Naive B cell (primary cell): ENCODE measurements at regions not wholly inside any gene's neighbourhood (a gene's known extent, or its start where the extent isn't known, plus 50 kb on each side); places are given as distances from the start of the nearest gene placed in this dataset.

Experiments used
- ATAC-seq, 2 donors: fragments of 150-1000 bp; cut with Tn5 transposase; 2 replicates each; pipeline ENCODE4 v1.10.0; 2021; ENCODE audit warnings: low read depth in 2 of 2, mild to moderate bottlenecking in 2 of 2, moderate library complexity in 2 of 2
- DNase-seq: peaks from one replicate; pipeline ENCODE4 v3.0.0; 2022
- H3K27ac Mint-ChIP-seq, 6 donors: one replicate each; pipeline ENCODE4 v1.8.0; 2020 to 2022; ENCODE audit warnings: mild to moderate bottlenecking in 6 of 6, mixed read lengths in 6 of 6, moderate library complexity in 5 of 6, inconsistent platforms in 2 of 6
- H3K27me3 Mint-ChIP-seq, 3 donors: one replicate each; pipeline ENCODE4 v1.8.0; 2021 to 2022; ENCODE audit warnings: mixed read lengths in 3 of 3, mild to moderate bottlenecking in 1 of 3
- H3K36me3 Mint-ChIP-seq, 2 donors: one replicate each; pipeline ENCODE4 v1.8.0; 2020 to 2022; ENCODE audit warnings: mixed read lengths in 2 of 2, inconsistent platforms in 1 of 2, mild to moderate bottlenecking in 1 of 2
- H3K4me1 Mint-ChIP-seq, 3 donors: one replicate each; pipeline ENCODE4 v1.8.0; 2020 to 2022; ENCODE audit warnings: mixed read lengths in 3 of 3, inconsistent platforms in 1 of 3, mild to moderate bottlenecking in 1 of 3, moderate library complexity in 1 of 3
- H3K4me3 Mint-ChIP-seq, 8 donors: one replicate each; pipeline ENCODE4 v1.8.0; 2020 to 2022; ENCODE audit warnings: mild to moderate bottlenecking in 8 of 8, mixed read lengths in 8 of 8, moderate library complexity in 8 of 8, inconsistent platforms in 2 of 8
- H3K9me3 Mint-ChIP-seq, 7 donors: one replicate each; pipeline ENCODE4 v1.8.0; 2020 to 2022; ENCODE audit warnings: mixed read lengths in 7 of 7, mild to moderate bottlenecking in 5 of 7, inconsistent platforms in 2 of 7, moderate library complexity in 1 of 7

GRCh38 chr1:190540366-190540765 lies 62.7 kb upstream of the BRINP3 start:
- no peak overlapping the region for H3K4me3 Mint-ChIP-seq
- ATAC-seq (no peak), DNase-seq (no peak)
- no peaks in the 10 kb centered on the region for H3K4me1 Mint-ChIP-seq
- peaks cover 0 to 2% (median 0%) of the 10 kb centered on the region in 7 donors for H3K9me3 Mint-ChIP-seq
- H3K27me3 Mint-ChIP-seq = no peaks in the 10 kb centered on the region
- no peak overlapping the region for H3K27ac Mint-ChIP-seq
- no peaks in the 10 kb centered on the region for H3K36me3 Mint-ChIP-seq

- H3K36me3 Mint-ChIP-seq = no peaks in the 10 kb centered on the region
- H3K9me3 Mint-ChIP-seq = peaks cover 0 to 12% (median 2%) of the 10 kb centered on the region in 7 donors
- H3K27me3 Mint-ChIP-seq = no peaks in the 10 kb centered on the region
- no peak for ATAC-seq
- no peak for DNase-seq
- H3K4me1 Mint-ChIP-seq = no peaks in the 10 kb centered on the region
- H3K27ac Mint-ChIP-seq = no peak overlapping the region
- H3K4me3 Mint-ChIP-seq = no peak overlapping the region
These were observed 74.0 kb upstream of the BRINP3 start for GRCh38 chr1:190551638-190552037.

- Mint-ChIP-seq H3K4me3 (no peak overlapping the region), H3K9me3 (peaks cover 0 to 17% (median 2%) of the 10 kb centered on the region in 7 donors), H3K36me3 (no peaks in the 10 kb centered on the region), H3K4me1 (no peaks in the 10 kb centered on the region), H3K27ac (no peak overlapping the region), H3K27me3 (no peaks in the 10 kb centered on the region)
- DNase-seq (no peak), ATAC-seq (no peak)
These were observed 82.6 kb upstream of the BRINP3 start for GRCh38 chr1:190560161-190560681.

- Mint-ChIP-seq H3K9me3 (peaks cover 0 to 17% (median 2%) of the 10 kb centered on the region in 7 donors), H3K36me3 (no peaks in the 10 kb centered on the region), H3K4me3 (no peak overlapping the region), H3K27ac (no peak overlapping the region), H3K4me1 (no peaks in the 10 kb centered on the region), H3K27me3 (no peaks in the 10 kb centered on the region)
- DNase-seq (no peak), ATAC-seq (no peak)
These were observed 85.6 kb upstream of the BRINP3 start for GRCh38 chr1:190563230-190563629.

GRCh38 chr1:190564117-190564516 lies 86.5 kb upstream of the BRINP3 start:
- Mint-ChIP-seq H3K4me1 (no peaks in the 10 kb centered on the region), H3K36me3 (no peaks in the 10 kb centered on the region), H3K27ac (peak overlapping the region in 1 of 6 donors; percentile 30), H3K4me3 (no peak overlapping the region), H3K9me3 (peaks cover 0 to 21% (median 0%) of the 10 kb centered on the region in 7 donors), H3K27me3 (no peaks in the 10 kb centered on the region)
- no peak for DNase-seq
- ATAC-seq = no peak

- ATAC-seq (no peak), DNase-seq (no peak)
- Mint-ChIP-seq H3K9me3 (peaks cover 0 to 9% (median 1%) of the 10 kb centered on the region in 7 donors), H3K27ac (no peak overlapping the region), H3K4me3 (no peak overlapping the region), H3K27me3 (no peaks in the 10 kb centered on the region), H3K4me1 (no peaks in the 10 kb centered on the region), H3K36me3 (no peaks in the 10 kb centered on the region)
These were observed 100.4 kb upstream of the BRINP3 start for GRCh38 chr1:190578017-190578416.

- Mint-ChIP-seq H3K9me3 (peaks cover 0 to 9% (median 1%) of the 10 kb centered on the region in 7 donors), H3K4me1 (no peaks in the 10 kb centered on the region), H3K36me3 (no peaks in the 10 kb centered on the region), H3K27me3 (no peaks in the 10 kb centered on the region), H3K4me3 (no peak overlapping the region), H3K27ac (no peak overlapping the region)
- ATAC-seq = no peak
- DNase-seq = no peak
These were observed 100.9 kb upstream of the BRINP3 start for GRCh38 chr1:190578526-190578925.

- Mint-ChIP-seq H3K9me3 (peaks cover 0 to 5% (median 0%) of the 10 kb centered on the region in 7 donors), H3K4me1 (no peaks in the 10 kb centered on the region), H3K36me3 (no peaks in the 10 kb centered on the region), H3K27me3 (no peaks in the 10 kb centered on the region), H3K4me3 (no peak overlapping the region), H3K27ac (no peak overlapping the region)
- no peak for ATAC-seq
- no peak for DNase-seq
These were observed 102.0 kb upstream of the BRINP3 start for GRCh38 chr1:190579552-190580193.

GRCh38 chr1:190583862-190584261 lies 106.2 kb upstream of the BRINP3 start:
- Mint-ChIP-seq H3K9me3 (no peaks in the 10 kb centered on the region), H3K4me3 (no peak overlapping the region), H3K27ac (no peak overlapping the region), H3K36me3 (no peaks in the 10 kb centered on the region), H3K27me3 (no peaks in the 10 kb centered on the region), H3K4me1 (no peaks in the 10 kb centered on the region)
- ATAC-seq = no peak
- DNase-seq = no peak

- Mint-ChIP-seq H3K36me3 (no peaks in the 10 kb centered on the region), H3K27me3 (no peaks in the 10 kb centered on the region), H3K9me3 (peaks cover 0 to 3% (median 0%) of the 10 kb centered on the region in 7 donors), H3K4me1 (no peaks in the 10 kb centered on the region), H3K4me3 (no peak overlapping the region), H3K27ac (no peak overlapping the region)
- DNase-seq (no peak), ATAC-seq (no peak)
These were observed 110.8 kb upstream of the BRINP3 start for GRCh38 chr1:190588424-190588823.

- H3K4me1 Mint-ChIP-seq = no peaks in the 10 kb centered on the region
- H3K27me3 Mint-ChIP-seq = no peaks in the 10 kb centered on the region
- no peaks in the 10 kb centered on the region for H3K36me3 Mint-ChIP-seq
- no peak overlapping the region for H3K27ac Mint-ChIP-seq
- H3K4me3 Mint-ChIP-seq = no peak overlapping the region
- H3K9me3 Mint-ChIP-seq = peaks cover 0 to 3% (median 0%) of the 10 kb centered on the region in 7 donors
- ATAC-seq (no peak), DNase-seq (no peak)
These were observed 117.8 kb upstream of the BRINP3 start for GRCh38 chr1:190595438-190595837.

GRCh38 chr1:190597294-190597693 lies 119.6 kb upstream of the BRINP3 start:
- DNase-seq (no peak), ATAC-seq (no peak)
- Mint-ChIP-seq H3K4me1 (no peaks in the 10 kb centered on the region), H3K4me3 (no peak overlapping the region), H3K27me3 (no peaks in the 10 kb centered on the region), H3K36me3 (no peaks in the 10 kb centered on the region), H3K9me3 (peaks cover 0 to 4% (median 0%) of the 10 kb centered on the region in 7 donors), H3K27ac (no peak overlapping the region)

- Mint-ChIP-seq H3K36me3 (no peaks in the 10 kb centered on the region), H3K9me3 (peaks cover 0 to 4% (median 0%) of the 10 kb centered on the region in 7 donors)
- DNase-seq = no peak
These were observed 122.0 kb upstream of the BRINP3 start for GRCh38 chr1:190599670-190600069.

GRCh38 chr1:190602325-190602724 lies 124.7 kb upstream of the BRINP3 start:
- Mint-ChIP-seq H3K27ac (no peak overlapping the region), H3K27me3 (no peaks in the 10 kb centered on the region), H3K36me3 (no peaks in the 10 kb centered on the region), H3K4me1 (no peaks in the 10 kb centered on the region), H3K9me3 (peaks cover 0 to 4% (median 0%) of the 10 kb centered on the region in 7 donors), H3K4me3 (no peak overlapping the region)
- DNase-seq = no peak
- ATAC-seq = no peak

More at GRCh38 chr1:190599670-190600069, 122.0 kb upstream of the BRINP3 start:
- Mint-ChIP-seq H3K27ac (no peak overlapping the region), H3K27me3 (no peaks in the 10 kb centered on the region), H3K4me3 (no peak overlapping the region), H3K4me1 (no peaks in the 10 kb centered on the region)
- no peak for ATAC-seq
